ENCODE measurements at regions not wholly inside any gene's neighbourhood (a gene's known extent, or its start where the extent isn't known, plus 50 kb on each side); places are given as distances from the start of the nearest gene placed in this dataset.

GRCh38 chr2:239780236-239780994, 244.7 kb downstream of the NDUFA10 start:
- no peak for DNase-seq (ENCODE audit: low read depth, low spot score)

GRCh38 chr2:239779584-239779983, 245.6 kb downstream of the NDUFA10 start:
- no peak for DNase-seq (ENCODE audit: low read depth, low spot score)

GRCh38 chr2:239778861-239779558, 246.1 kb downstream of the NDUFA10 start:
- DNase-seq (ENCODE audit: low read depth, low spot score) = no peak

GRCh38 chr2:239778042-239778851, 246.9 kb downstream of the NDUFA10 start:
- DNase-seq (ENCODE audit: low read depth, low spot score) = peak; percentile 34

- DNase-seq (ENCODE audit: low read depth, low spot score) = no peak
Measured at GRCh38 chr2:239777219-239777618, 247.9 kb downstream of the NDUFA10 start.

GRCh38 chr2:239776436-239777005, 248.6 kb downstream of the NDUFA10 start:
- DNase-seq (ENCODE audit: low read depth, low spot score) = no peak

GRCh38 chr2:239775623-239776435, 249.3 kb downstream of the NDUFA10 start:
- no peak for DNase-seq (ENCODE audit: low read depth, low spot score)

GRCh38 chr2:239774933-239775622, 250.1 kb downstream of the NDUFA10 start:
- no peak for DNase-seq (ENCODE audit: low read depth, low spot score)

- DNase-seq (ENCODE audit: low read depth, low spot score) = no peak
Measured at GRCh38 chr2:239774142-239774462, 251.0 kb downstream of the NDUFA10 start.

- DNase-seq (ENCODE audit: low read depth, low spot score) = no peak
Measured at GRCh38 chr2:239773228-239774141, 251.7 kb downstream of the NDUFA10 start.

GRCh38 chr2:239772721-239773120, 252.4 kb downstream of the NDUFA10 start:
- no peak for DNase-seq (ENCODE audit: low read depth, low spot score)

GRCh38 chr2:239770246-239770639, 254.9 kb downstream of the NDUFA10 start:
- DNase-seq (ENCODE audit: low read depth, low spot score) = no peak

- DNase-seq (ENCODE audit: low read depth, low spot score) = no peak
Measured at GRCh38 chr2:239769554-239770245, 255.4 kb downstream of the NDUFA10 start.

GRCh38 chr2:239768907-239769553, 256.1 kb downstream of the NDUFA10 start:
- DNase-seq (ENCODE audit: low read depth, low spot score) = no peak

- no peak for DNase-seq (ENCODE audit: low read depth, low spot score)
Measured at GRCh38 chr2:239768031-239768790, 256.9 kb downstream of the NDUFA10 start.

- DNase-seq (ENCODE audit: low read depth, low spot score) = no peak
Measured at GRCh38 chr2:239767021-239767905, 257.9 kb downstream of the NDUFA10 start.

GRCh38 chr2:239765911-239766310, 259.2 kb downstream of the NDUFA10 start:
- no peak for DNase-seq (ENCODE audit: low read depth, low spot score)

Measured in ELF-1 (cell line).